ENCODE measurements at regions not wholly inside any gene's neighbourhood (a gene's known extent, or its start where the extent isn't known, plus 50 kb on each side); places are given as distances from the start of the nearest gene placed in this dataset.

DNA sequence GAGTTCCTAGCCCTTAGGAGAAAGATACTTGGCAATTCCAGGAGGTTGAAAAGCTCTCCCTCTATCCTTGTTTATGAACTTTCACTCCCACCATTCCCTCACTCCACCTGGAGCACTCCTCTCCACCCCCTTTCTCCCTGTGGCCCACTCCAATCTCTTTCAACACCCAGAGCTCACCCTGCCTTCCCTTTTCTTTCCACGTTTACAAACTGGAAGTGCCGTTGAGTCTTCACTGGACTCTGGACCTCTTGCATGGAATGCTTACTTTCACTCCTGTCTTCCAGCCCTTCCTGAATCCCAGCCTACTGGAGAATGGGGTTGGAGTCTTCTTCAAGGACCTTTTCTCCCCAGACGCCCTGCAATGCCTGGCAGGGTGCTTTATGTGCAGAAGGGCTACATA, 198.5 kb downstream of the RHOU start:
- TF ChIP-seq CTCF (IDR thresholded peaks at IDR 0.05; ENCODE audit: poor library complexity, severe bottlenecking): no peak
- no peaks in the 10 kb centered on the region for H3K27me3 ChIP-seq (ENCODE audit: insufficient read depth, poor library complexity, severe bottlenecking)
- H3K36me3 ChIP-seq (ENCODE audit: low read depth): no peaks in the 10 kb centered on the region
- no peak overlapping the region for H3K27ac ChIP-seq (ENCODE audit: poor library complexity, severe bottlenecking)
- H3K9me3 ChIP-seq (ENCODE audit: severe bottlenecking): no peaks in the 10 kb centered on the region
- DNase-seq (ENCODE audit: low spot score) (no peak), ATAC-seq (ENCODE audit: low read depth) (no peak)
- no peak overlapping the region for H3K4me3 ChIP-seq (ENCODE audit: severe bottlenecking)
- H3K4me1 ChIP-seq (ENCODE audit: insufficient read depth, poor library complexity, severe bottlenecking): no peaks in the 10 kb centered on the region

- Histone ChIP-seq H3K27me3 (ENCODE audit: insufficient read depth, poor library complexity, severe bottlenecking) (no peaks in the 10 kb centered on the region), H3K4me3 (ENCODE audit: severe bottlenecking) (no peak overlapping the region), H3K9me3 (ENCODE audit: severe bottlenecking) (no peaks in the 10 kb centered on the region), H3K36me3 (ENCODE audit: low read depth) (no peaks in the 10 kb centered on the region), H3K4me1 (ENCODE audit: insufficient read depth, poor library complexity, severe bottlenecking) (no peaks in the 10 kb centered on the region), H3K27ac (ENCODE audit: poor library complexity, severe bottlenecking) (no peak overlapping the region)
- ATAC-seq (ENCODE audit: low read depth) (no peak), DNase-seq (ENCODE audit: low spot score) (no peak)
- no peak for TF ChIP-seq CTCF (IDR thresholded peaks at IDR 0.05; ENCODE audit: poor library complexity, severe bottlenecking)
Measured at GRCh38 chr1:228935198-228935663, 200.0 kb downstream of the RHOU start.

GRCh38 chr1:228935855-228936727, 200.8 kb downstream of the RHOU start:
- Histone ChIP-seq H3K9me3 (ENCODE audit: severe bottlenecking) (no peaks in the 10 kb centered on the region), H3K4me3 (ENCODE audit: severe bottlenecking) (no peak overlapping the region), H3K4me1 (ENCODE audit: insufficient read depth, poor library complexity, severe bottlenecking) (no peaks in the 10 kb centered on the region), H3K36me3 (ENCODE audit: low read depth) (no peaks in the 10 kb centered on the region), H3K27me3 (ENCODE audit: insufficient read depth, poor library complexity, severe bottlenecking) (no peaks in the 10 kb centered on the region), H3K27ac (ENCODE audit: poor library complexity, severe bottlenecking) (no peak overlapping the region)
- ATAC-seq (ENCODE audit: low read depth) (no peak), DNase-seq (ENCODE audit: low spot score) (no peak)
- TF ChIP-seq CTCF (IDR thresholded peaks at IDR 0.05; ENCODE audit: poor library complexity, severe bottlenecking): no peak

- Histone ChIP-seq H3K4me1 (ENCODE audit: insufficient read depth, poor library complexity, severe bottlenecking) (no peaks in the 10 kb centered on the region), H3K9me3 (ENCODE audit: severe bottlenecking) (no peaks in the 10 kb centered on the region), H3K4me3 (ENCODE audit: severe bottlenecking) (no peak overlapping the region), H3K36me3 (ENCODE audit: low read depth) (no peaks in the 10 kb centered on the region), H3K27me3 (ENCODE audit: insufficient read depth, poor library complexity, severe bottlenecking) (no peaks in the 10 kb centered on the region), H3K27ac (ENCODE audit: poor library complexity, severe bottlenecking) (no peak overlapping the region)
- DNase-seq (ENCODE audit: low spot score) (no peak), ATAC-seq (ENCODE audit: low read depth) (no peak)
- no peak for TF ChIP-seq CTCF (IDR thresholded peaks at IDR 0.05; ENCODE audit: poor library complexity, severe bottlenecking)
Measured at GRCh38 chr1:228936881-228937280, 201.6 kb downstream of the RHOU start.

DNA sequence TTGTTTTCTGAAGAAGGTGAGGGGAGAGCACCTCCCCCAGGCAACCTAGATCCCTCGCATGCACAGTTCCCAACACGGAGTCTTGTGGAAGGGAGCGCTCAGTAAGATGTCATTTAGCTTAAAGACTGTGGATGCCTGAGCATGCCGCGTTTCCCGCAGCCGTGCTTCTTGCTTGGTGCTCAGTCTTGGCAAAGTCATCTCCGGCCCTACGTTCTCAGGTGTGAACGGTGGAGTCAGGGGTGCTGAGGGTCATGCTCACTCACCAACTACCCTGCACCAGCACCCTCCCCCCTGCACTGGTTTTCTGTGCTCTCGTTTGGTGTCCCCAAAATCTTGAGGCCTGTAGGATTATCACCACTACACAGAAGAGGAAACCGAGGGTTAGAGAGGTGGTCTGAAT, 202.1 kb downstream of the RHOU start:
- no peak overlapping the region for H3K27ac ChIP-seq (ENCODE audit: poor library complexity, severe bottlenecking)
- no peak for TF ChIP-seq CTCF (IDR thresholded peaks at IDR 0.05; ENCODE audit: poor library complexity, severe bottlenecking)
- no peaks in the 10 kb centered on the region for H3K27me3 ChIP-seq (ENCODE audit: insufficient read depth, poor library complexity, severe bottlenecking)
- no peaks in the 10 kb centered on the region for H3K36me3 ChIP-seq (ENCODE audit: low read depth)
- ATAC-seq (ENCODE audit: low read depth): no peak
- no peaks in the 10 kb centered on the region for H3K4me1 ChIP-seq (ENCODE audit: insufficient read depth, poor library complexity, severe bottlenecking)
- H3K9me3 ChIP-seq (ENCODE audit: severe bottlenecking): no peaks in the 10 kb centered on the region
- no peak overlapping the region for H3K4me3 ChIP-seq (ENCODE audit: severe bottlenecking)
- no peak for DNase-seq (ENCODE audit: low spot score)

Data from RWPE2 (cell line).